ENCODE measurements at regions not wholly inside any gene's neighbourhood (a gene's known extent, or its start where the extent isn't known, plus 50 kb on each side); places are given as distances from the start of the nearest gene placed in this dataset.
A peak's percentile ranks its signal among the peaks of the same experiment; 100 is the strongest.

- H3K9ac ChIP-seq (ENCODE audit: insufficient read depth in 1 of 2, low read depth in 2 of 2, low read length in 2 of 2) = no peak overlapping the region
- CTCF ChIA-PET (ENCODE audit: low intra/inter-chr PET ratio) = no interaction called here
- POLR2A ChIA-PET = no interaction called here
- H3K4me1 ChIP-seq (replicated peaks in 1 of 2; ENCODE audit: control insufficient read depth in 2 of 2, insufficient read depth in 2 of 2, low read length in 2 of 2) = no peaks in the 10 kb centered on the region; a peak in 1 of 5 replicates
- no peaks in the 10 kb centered on the region for H3K79me2 ChIP-seq (ENCODE audit: control insufficient read depth, insufficient read depth, low read length)
- BruUV-seq (replicated peaks) = no TSS peak
- in situ Hi-C loops (cut with MboI) = no loop called here
- no peaks in the 10 kb centered on the region for H3K36me3 ChIP-seq (ENCODE audit: control insufficient read depth, insufficient read depth, low read length)
- H4K20me1 ChIP-seq (replicated peaks; ENCODE audit: control insufficient read depth, insufficient read depth, low read length) = no peaks in the 10 kb centered on the region
- no peak for ATAC-seq
- no peak for DNase-seq (ENCODE audit: extremely low read depth in 1 of 4, low spot score in 3 of 4)
- H3K9me3 ChIP-seq (replicated peaks; ENCODE audit: control insufficient read depth, insufficient read depth, low read depth, low read length) = no peaks in the 10 kb centered on the region
- WGBS (ENCODE audit: insufficient coverage, low coverage, missing lambda C conversion rate) = 0% methylated on average over 1 of the region's 1 CpG
- no peaks in the 10 kb centered on the region for H3K27me3 ChIP-seq (ENCODE audit: control insufficient read depth in 2 of 2, insufficient read depth in 2 of 2, low read length in 2 of 2)
- no peaks in the 10 kb centered on the region for H3K9me1 ChIP-seq (ENCODE audit: control insufficient read depth, insufficient read depth, low read length)
- no peak overlapping the region for H3K4me2 ChIP-seq (ENCODE audit: insufficient read depth, low read length)
- FAIRE-seq = no peak
- peak; percentile 57 for TF ChIP-seq MAFG (tag; conservative IDR thresholded peaks at IDR 0.05)
- peak; percentile 41; the same call in 1 of the 2 replicates for TF ChIP-seq MAFF (IDR thresholded peaks at IDR 0.05; ENCODE audit: low read length)
- TF ChIP-seq SNRNP70 (optimal IDR thresholded peaks at IDR 0.05; ENCODE audit: low read depth, low read length) = no peak
- no peak for TF ChIP-seq MCM7 (IDR thresholded peaks at IDR 0.05)
- TF ChIP-seq ZNF23 (CRISPR knock-in tag; IDR thresholded peaks at IDR 0.05) = no peak
- no peak for TF ChIP-seq CREB5 (CRISPR knock-in tag; IDR thresholded peaks at IDR 0.05)
- TF ChIP-seq C11orf30 (IDR thresholded peaks at IDR 0.05; ENCODE audit: low read depth) = peak; percentile 73
- TF ChIP-seq U2AF2 (optimal IDR thresholded peaks at IDR 0.05; ENCODE audit: low read depth, low read length) = no peak
- TF ChIP-seq POLR2AphosphoS5 (IDR thresholded peaks at IDR 0.05; ENCODE audit: control insufficient read depth, insufficient read depth, low read depth, low read length) = no peak
- no peak for TF ChIP-seq TCF15 (CRISPR knock-in tag; IDR thresholded peaks at IDR 0.05)
- no peak for TF ChIP-seq IRF9 (tag; IDR thresholded peaks at IDR 0.05)
- TF ChIP-seq ZNF316 (IDR thresholded peaks at IDR 0.05) = peak; percentile 90
- TF ChIP-seq ZNF609 (CRISPR knock-in tag; IDR thresholded peaks at IDR 0.05; ENCODE audit: borderline replicate concordance) = no peak
- no peak for TF ChIP-seq ZNF224 (CRISPR knock-in tag; IDR thresholded peaks at IDR 0.05)
- TF ChIP-seq CREB3 (tag; conservative IDR thresholded peaks at IDR 0.05; ENCODE audit: low read depth) = no peak
- TF ChIP-seq CSDE1 (IDR thresholded peaks at IDR 0.05) = no peak
- no peak for TF ChIP-seq HNRNPH1 (optimal IDR thresholded peaks at IDR 0.05; ENCODE audit: low read depth, low read length)
- no peak overlapping the region for H3K4me3 ChIP-seq
- intact Hi-C loops (cut with micrococcal nuclease) = no loop called here
- H3K27ac ChIP-seq (ENCODE audit: extremely low read depth, low read depth, low read length) = no peak overlapping the region
- no peak overlapping the region for H2AFZ ChIP-seq (ENCODE audit: low read depth, low read length)
These were observed 352.4 kb upstream of the ADGRB3 start for GRCh38 chr6:68282646-68283045.

All from K562 (cell line).